OCI-LY3 (cell line): ENCODE measurements at regions not wholly inside any gene's neighbourhood (a gene's known extent, or its start where the extent isn't known, plus 50 kb on each side); places are given as distances from the start of the nearest gene placed in this dataset.
"Not testable (repeated sequence)": the region's sequence is repeated elsewhere in the genome, so short reads cannot be mapped to it uniquely, and the experiment has no call there.

Source experiments
- H2AFZ ChIP-seq: fragments of 200-600, 300-600 bp; shearing (Covaris generic); 2 replicates; pipeline ENCODE4 v1.6.0; 2014; ENCODE audit warnings: antibody characterized with exemption, low read depth, low read length
- H3K27ac ChIP-seq: fragments of 200-600, 300-600 bp; sonication (generic); 2 replicates; pipeline ENCODE4 v1.5.1; 2014; ENCODE audit warnings: mild to moderate bottlenecking, low read length, moderate library complexity, mixed read lengths
- H3K27me3 ChIP-seq: fragments of 200-600, 300-600 bp; sonication (generic); 2 replicates; pipeline ENCODE4 v1.6.1; 2014; ENCODE audit warnings: low read depth, low read length, mixed read lengths
- H3K36me3 ChIP-seq: fragments of 200-600, 300-600 bp; sonication (generic); replicated peaks from 2 replicates; pipeline ENCODE3; 2014; ENCODE audit warnings: low read depth, low read length, mixed read lengths
- H3K4me1 ChIP-seq: fragments of 300-600, 200-600 bp; sonication (generic); 2 replicates; pipeline ENCODE4 v1.6.1; 2014; ENCODE audit warnings: low read length, mixed read lengths
- H3K4me2 ChIP-seq: fragments of 200-600, 300-600 bp; sonication (generic); 2 replicates; pipeline ENCODE4 v1.6.1; 2014; ENCODE audit warnings: low read length, mixed read lengths
- H3K4me3 ChIP-seq: fragments of 300-600, 200-600 bp; sonication (generic); 2 replicates; pipeline ENCODE4 v1.5.1; 2014; ENCODE audit warnings: antibody characterized with exemption, mild to moderate bottlenecking, low read length, moderate library complexity
- H3K79me2 ChIP-seq: fragments of 300-600, 200-600 bp; shearing (Covaris generic); 2 replicates; pipeline ENCODE4 v1.6.1; 2014; ENCODE audit warnings: mild to moderate bottlenecking, low read length, mixed read lengths
- H3K9ac ChIP-seq: fragments of 300-600, 200-600 bp; shearing (Covaris generic); 2 replicates; pipeline ENCODE4 v1.6.0; 2014; ENCODE audit warnings: mild to moderate bottlenecking, low read length, moderate library complexity
- H3K9me3 ChIP-seq: fragments of 200-600, 300-600 bp; shearing (Covaris generic); 2 replicates; pipeline ENCODE4 v1.6.1; 2014; ENCODE audit warnings: low read length, mixed read lengths; ENCODE audit not compliant: insufficient read depth
- H4K20me1 ChIP-seq: fragments of 200-600, 300-600 bp; sonication (generic); 2 replicates; pipeline ENCODE4 v1.6.1; 2016; ENCODE audit warnings: low read length, mixed read lengths; ENCODE audit not compliant: insufficient read depth
- CTCF ChIP-seq: fragments of 200-600, 300-600 bp; sonication (generic); IDR thresholded peaks from 2 replicates; pipeline ENCODE4 v1.5.1; 2014; ENCODE audit warnings: antibody characterized with exemption, low read length, low read depth
- EZH2phosphoT487 ChIP-seq: fragments of 200-600 bp; shearing (Covaris generic); IDR thresholded peaks from 2 replicates; pipeline ENCODE4 v1.6.1; 2018; ENCODE audit warnings: antibody characterized with exemption, mixed run types, low read depth

GRCh38 chr6:1477432-1478090, 88.2 kb downstream of the FOXF2 start:
- Histone ChIP-seq H3K27me3 (no peaks in the 10 kb centered on the region), H3K27ac (no peak overlapping the region), H3K4me3 (no peak overlapping the region), H3K36me3 (no peaks in the 10 kb centered on the region), H2AFZ (no peak overlapping the region), H3K9ac (no peak overlapping the region), H3K4me2 (no peak overlapping the region), H3K79me2 (no peaks in the 10 kb centered on the region), H3K4me1 (peaks cover 27% of the 10 kb centered on the region), H3K9me3 (no peaks in the 10 kb centered on the region), H4K20me1 (no peaks in the 10 kb centered on the region)
- TF ChIP-seq EZH2phosphoT487 (no peak), CTCF (no peak)

- not testable (repeated sequence) for H3K4me3 ChIP-seq, H3K36me3 ChIP-seq, H3K27ac ChIP-seq, H3K9me3 ChIP-seq, H2AFZ ChIP-seq, H3K27me3 ChIP-seq, H4K20me1 ChIP-seq, H3K4me2 ChIP-seq, H3K9ac ChIP-seq, H3K79me2 ChIP-seq
- H3K4me1 ChIP-seq, result peaks cover 33% of the 10 kb centered on the region
Measured at GRCh38 chr6:1478163-1478826, 88.9 kb downstream of the FOXF2 start.

- H4K20me1 ChIP-seq, result no peaks in the 10 kb centered on the region
- no peak overlapping the region for H2AFZ ChIP-seq
- no peaks in the 10 kb centered on the region for H3K79me2 ChIP-seq
- peaks cover 39% of the 10 kb centered on the region for H3K4me1 ChIP-seq
- no peaks in the 10 kb centered on the region for H3K36me3 ChIP-seq
- TF ChIP-seq EZH2phosphoT487, result no peak
- TF ChIP-seq CTCF, result no peak
- no peak overlapping the region for H3K4me3 ChIP-seq
- H3K4me2 ChIP-seq, result no peak overlapping the region
- no peak overlapping the region for H3K27ac ChIP-seq
- no peak overlapping the region for H3K9ac ChIP-seq
- H3K9me3 ChIP-seq, result no peaks in the 10 kb centered on the region
- no peaks in the 10 kb centered on the region for H3K27me3 ChIP-seq
Measured at GRCh38 chr6:1479095-1479494, 89.7 kb downstream of the FOXF2 start.

- H3K27me3 ChIP-seq, result no peaks in the 10 kb centered on the region
- no peak overlapping the region for H3K9ac ChIP-seq
- peaks cover 37% of the 10 kb centered on the region for H3K4me1 ChIP-seq
- H3K9me3 ChIP-seq, result no peaks in the 10 kb centered on the region
- no peaks in the 10 kb centered on the region for H3K79me2 ChIP-seq
- H3K4me3 ChIP-seq, result no peak overlapping the region
- H4K20me1 ChIP-seq, result no peaks in the 10 kb centered on the region
- H2AFZ ChIP-seq, result no peak overlapping the region
- no peak overlapping the region for H3K27ac ChIP-seq
- no peaks in the 10 kb centered on the region for H3K36me3 ChIP-seq
- no peak overlapping the region for H3K4me2 ChIP-seq
- no peak for TF ChIP-seq CTCF
- no peak for TF ChIP-seq EZH2phosphoT487
Measured at GRCh38 chr6:1479601-1480221, 90.3 kb downstream of the FOXF2 start.
